CD4-positive, alpha-beta T cell (primary cell): ENCODE measurements at regions not wholly inside any gene's neighbourhood (a gene's known extent, or its start where the extent isn't known, plus 50 kb on each side); places are given as distances from the start of the nearest gene placed in this dataset.

Experiments
- ATAC-seq: fragments of 200-7000 bp; cut with Tn5 transposase; one replicate; pipeline ENCODE4 v1.10.0; 2022; ENCODE audit warnings: mild to moderate bottlenecking; ENCODE audit not compliant: poor library complexity
- CTCF ChIA-PET: fragments of 350-600 bp; sonication (Branson Sonifier 250); formaldehyde crosslinking; loops from one replicate; lab custom pipeline; 2021; ENCODE audit warnings: antibody characterized with exemption, inconsistent platforms; lab: Charles Lee
- POLR2A ChIA-PET: fragments of 350-600 bp; sonication (Branson Sonifier 250); formaldehyde crosslinking; loops from one replicate; lab custom pipeline; 2021; ENCODE audit warnings: antibody characterized with exemption, inconsistent platforms; lab: Charles Lee
- DNase-seq, 14 experiments: peaks; one replicate each; pipeline ENCODE4 v3.0.0-alpha.2; 2013 to 2020; ENCODE audit warnings: mixed read lengths in 2 of 14
- H3K27ac ChIP-seq, 2 donors: one replicate each; pipeline versions ENCODE4 v1.5.1 to v1.7.0; 2013; ENCODE audit warnings: low read length in 2 of 2, low read depth in 1 of 2, mild to moderate bottlenecking in 1 of 2
- H3K27me3 ChIP-seq, 2 experiments: 1 replicate in 1 of 2; 2 replicates in 1 of 2; pipeline versions ENCODE4 v1.6.1 to v1.7.0; 2013; ENCODE audit warnings: low read length in 2 of 2, control low read depth in 1 of 2, mild to moderate bottlenecking in 1 of 2, moderate library complexity in 1 of 2; ENCODE audit not compliant: insufficient read depth in 2 of 2, control insufficient read depth in 1 of 2
- H3K36me3 ChIP-seq: one replicate; pipeline ENCODE4 v1.6.1; 2013; ENCODE audit warnings: low read length, control low read depth; ENCODE audit not compliant: insufficient read depth
- H3K4me1 ChIP-seq: one replicate; pipeline ENCODE4 v1.6.1; 2013; ENCODE audit warnings: low read length, control low read depth; ENCODE audit not compliant: insufficient read depth
- H3K4me3 ChIP-seq: one replicate; pipeline ENCODE4 v1.5.1; 2013; ENCODE audit warnings: mild to moderate bottlenecking, low read length, moderate library complexity
- H3K9me3 ChIP-seq, 2 experiments: 1 replicate in 1 of 2; 2 replicates in 1 of 2; pipeline versions ENCODE4 v1.6.1 to v1.7.0; 2013; ENCODE audit warnings: low read length in 2 of 2, mild to moderate bottlenecking in 2 of 2, control low read depth in 1 of 2, moderate library complexity in 1 of 2; ENCODE audit not compliant: control insufficient read depth in 1 of 2, insufficient read depth in 1 of 2
- H3K27ac Mint-ChIP-seq: one replicate; pipeline ENCODE4 v1.8.0; 2020; ENCODE audit warnings: mixed read lengths
- H3K27me3 Mint-ChIP-seq: one replicate; pipeline ENCODE4 v1.8.0; 2021; ENCODE audit warnings: mixed read lengths
- H3K36me3 Mint-ChIP-seq: one replicate; pipeline ENCODE4 v1.8.0; 2021; ENCODE audit warnings: low read depth, mixed read lengths
- H3K4me1 Mint-ChIP-seq: one replicate; pipeline ENCODE4 v1.8.0; 2021; ENCODE audit warnings: low read depth, mixed read lengths
- H3K4me3 Mint-ChIP-seq: one replicate; pipeline ENCODE4 v1.8.0; 2020; ENCODE audit warnings: mild to moderate bottlenecking, mixed read lengths
- H3K9me3 Mint-ChIP-seq: one replicate; pipeline ENCODE4 v1.8.0; 2020; ENCODE audit warnings: mixed read lengths
- CTCF ChIP-seq: fragments of 200-600 bp; IDR thresholded peaks from one replicate; pipeline ENCODE4 v1.8.0; 2022; ENCODE audit warnings: antibody characterized with exemption, mild to moderate bottlenecking
- intact Hi-C, 2 experiments: fragments of 100-400 bp; cut with DNase I in 1 of 2; cut with micrococcal nuclease in 1 of 2; formaldehyde crosslinking; loops; one replicate each; pipeline versions ENCODE4 v1.15.1 to v1.9.0; 2023 to 2025; cut with DNase I, micrococcal nuclease

GRCh38 chr11:26834601-26835000 lies 112.7 kb upstream of the SLC5A12 start:
- POLR2A ChIA-PET: no interaction called here
- Mint-ChIP-seq H3K9me3 (peaks cover 7% of the 10 kb centered on the region), H3K27ac (no peak overlapping the region), H3K36me3 (no peaks in the 10 kb centered on the region), H3K4me3 (no peak overlapping the region), H3K27me3 (no peaks in the 10 kb centered on the region), H3K4me1 (no peaks in the 10 kb centered on the region)
- Histone ChIP-seq H3K4me1 (no peaks in the 10 kb centered on the region), H3K27ac (no peak overlapping the region), H3K4me3 (no peak overlapping the region), H3K9me3 (peaks cover 0 to 3% of the 10 kb centered on the region in 2 experiments), H3K36me3 (no peaks in the 10 kb centered on the region), H3K27me3 (no peaks in the 10 kb centered on the region)
- ATAC-seq: no peak
- no peak for DNase-seq
- CTCF ChIA-PET: no interaction called here
- intact Hi-C loops: no loop called here
- TF ChIP-seq CTCF: no peak

GRCh38 chr11:26835611-26836010 lies 113.8 kb upstream of the SLC5A12 start:
- DNase-seq (no peak), ATAC-seq (no peak)
- no peak for TF ChIP-seq CTCF
- H3K9me3 ChIP-seq: peaks cover 0 to 3% of the 10 kb centered on the region in 2 experiments
- H3K27me3 ChIP-seq: no peaks in the 10 kb centered on the region
- no peak overlapping the region for H3K4me3 Mint-ChIP-seq
- H3K27me3 Mint-ChIP-seq: no peaks in the 10 kb centered on the region
- no peaks in the 10 kb centered on the region for H3K36me3 ChIP-seq
- H3K4me1 ChIP-seq: no peaks in the 10 kb centered on the region
- H3K27ac ChIP-seq: no peak overlapping the region
- no peaks in the 10 kb centered on the region for H3K4me1 Mint-ChIP-seq
- no peak overlapping the region for H3K4me3 ChIP-seq
- peaks cover 5% of the 10 kb centered on the region for H3K9me3 Mint-ChIP-seq
- CTCF ChIA-PET: no interaction called here
- H3K27ac Mint-ChIP-seq: no peak overlapping the region
- POLR2A ChIA-PET: no interaction called here
- intact Hi-C loops: no loop called here
- no peaks in the 10 kb centered on the region for H3K36me3 Mint-ChIP-seq

- Histone ChIP-seq H3K4me3 (no peak overlapping the region), H3K27me3 (no peaks in the 10 kb centered on the region), H3K36me3 (no peaks in the 10 kb centered on the region), H3K27ac (no peak overlapping the region), H3K9me3 (peaks cover 0 to 3% of the 10 kb centered on the region in 2 experiments), H3K4me1 (no peaks in the 10 kb centered on the region)
- POLR2A ChIA-PET: no interaction called here
- H3K36me3 Mint-ChIP-seq: no peaks in the 10 kb centered on the region
- no peak overlapping the region for H3K4me3 Mint-ChIP-seq
- H3K27ac Mint-ChIP-seq: no peak overlapping the region
- CTCF ChIA-PET: interaction anchor here (1.0 kb wide), 1 partner anchor 29 kb away, joined by 3 read pairs; no protein-coding TSS in a partner anchor
- ATAC-seq (no peak), DNase-seq (no peak)
- peaks cover 5% of the 10 kb centered on the region for H3K9me3 Mint-ChIP-seq
- TF ChIP-seq CTCF: no peak
- H3K27me3 Mint-ChIP-seq: no peaks in the 10 kb centered on the region
- no peaks in the 10 kb centered on the region for H3K4me1 Mint-ChIP-seq
- intact Hi-C loops: no loop called here
Measured at GRCh38 chr11:26837154-26837553, 115.3 kb upstream of the SLC5A12 start.
